GM21723 (cell line): ENCODE measurements at regions not wholly inside any gene's neighbourhood (a gene's known extent, or its start where the extent isn't known, plus 50 kb on each side); places are given as distances from the start of the nearest gene placed in this dataset.
"Not testable (repeated sequence)": the region's sequence is repeated elsewhere in the genome, so short reads cannot be mapped to it uniquely, and the experiment has no call there.

Experiments
- ATAC-seq: cut with Tn5 transposase; IDR thresholded peaks from one replicate; pipeline ENCODE4 v1.9.1; 2021; ENCODE audit warnings: mild to moderate bottlenecking, moderate library complexity; ENCODE audit not compliant: unreplicated experiment

GRCh38 chr12:92237762-92238523, 92.3 kb upstream of the BTG1 start:
- ATAC-seq, result no peak

- no peak for ATAC-seq
Observed at GRCh38 chr12:92237262-92237661, 91.6 kb upstream of the BTG1 start.

- ATAC-seq, result no peak
Observed at GRCh38 chr12:92235703-92236472, 90.2 kb upstream of the BTG1 start.

DNA sequence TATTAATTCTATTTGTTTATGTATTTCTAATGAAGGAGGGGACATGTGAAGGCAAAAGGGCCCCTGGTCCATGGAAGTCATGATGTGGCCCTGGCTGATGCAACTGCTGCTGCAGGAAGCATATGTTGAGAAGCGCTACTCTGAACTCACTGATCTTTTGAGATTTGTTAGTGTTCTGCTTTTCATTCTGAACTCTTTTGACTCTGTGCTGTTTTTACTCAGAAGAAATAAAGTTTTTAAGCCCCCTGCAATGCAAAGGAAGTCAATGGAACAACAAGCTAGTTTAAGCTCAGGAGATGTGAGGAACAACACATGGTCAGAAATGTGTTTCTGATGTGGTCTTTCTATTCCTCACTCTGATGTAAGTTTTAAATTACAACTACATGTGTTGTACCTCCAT, 88.9 kb upstream of the BTG1 start:
- no peak for ATAC-seq

DNA sequence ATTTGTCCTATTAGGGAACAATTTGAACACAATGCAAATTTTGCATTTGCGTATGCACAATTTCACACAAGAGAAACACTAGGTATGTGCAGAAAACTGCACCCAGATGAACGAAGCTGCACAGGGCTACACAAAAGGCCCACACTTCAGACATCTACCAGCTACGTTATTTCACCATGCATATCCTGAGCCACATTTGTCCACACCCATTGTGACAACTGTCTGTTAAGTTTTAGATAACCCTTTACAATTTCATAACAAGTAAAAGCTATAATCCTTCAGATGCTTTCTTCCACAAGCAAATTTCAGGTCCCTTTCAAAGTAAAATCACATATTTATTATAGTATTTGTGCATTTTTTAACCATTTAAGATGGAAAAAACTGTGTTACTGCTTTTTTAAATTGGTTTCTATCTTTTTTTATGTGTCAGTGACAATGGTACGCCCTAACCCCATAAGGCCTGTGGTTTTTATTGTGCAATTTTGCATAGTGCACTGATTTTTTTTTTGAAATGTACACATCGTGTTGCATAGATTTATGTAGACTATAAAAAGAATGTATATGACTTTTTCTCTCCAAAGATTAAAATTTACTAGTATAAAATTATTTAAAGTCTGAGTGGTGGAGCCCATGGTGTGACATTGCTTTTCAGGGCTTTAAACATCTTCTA, 87.8 kb upstream of the BTG1 start:
- no peak for ATAC-seq

DNA sequence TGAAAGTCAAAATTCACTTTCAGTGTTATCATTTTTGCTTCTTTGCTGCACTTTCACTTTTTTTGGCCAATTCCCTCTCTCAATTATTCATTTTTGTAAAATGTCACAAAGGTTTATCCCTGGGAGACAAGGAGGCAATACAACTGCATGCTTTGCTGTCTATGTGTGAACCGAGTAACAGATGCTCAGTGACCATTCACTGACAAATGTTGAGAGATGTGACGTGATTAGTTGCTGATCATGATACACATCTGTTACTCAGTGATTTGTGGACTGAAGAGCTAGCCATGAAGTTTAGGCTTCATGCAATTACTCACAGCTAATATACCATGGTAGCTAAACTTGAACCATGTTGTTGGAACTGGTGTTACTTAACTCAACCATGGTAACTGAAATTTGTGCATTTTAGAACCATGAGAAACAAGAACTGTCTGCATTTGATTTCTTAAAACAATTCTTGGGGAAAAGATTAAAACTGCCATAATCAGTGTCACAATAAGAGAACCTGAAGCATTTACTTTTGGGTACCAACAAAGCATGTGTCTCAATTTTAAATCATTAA, 86.8 kb upstream of the BTG1 start:
- ATAC-seq, result not testable (repeated sequence)

GRCh38 chr12:92231945-92232344, 86.3 kb upstream of the BTG1 start:
- ATAC-seq, result not testable (repeated sequence)

GRCh38 chr12:92231532-92231931, 85.9 kb upstream of the BTG1 start:
- ATAC-seq, result not testable (repeated sequence)

DNA sequence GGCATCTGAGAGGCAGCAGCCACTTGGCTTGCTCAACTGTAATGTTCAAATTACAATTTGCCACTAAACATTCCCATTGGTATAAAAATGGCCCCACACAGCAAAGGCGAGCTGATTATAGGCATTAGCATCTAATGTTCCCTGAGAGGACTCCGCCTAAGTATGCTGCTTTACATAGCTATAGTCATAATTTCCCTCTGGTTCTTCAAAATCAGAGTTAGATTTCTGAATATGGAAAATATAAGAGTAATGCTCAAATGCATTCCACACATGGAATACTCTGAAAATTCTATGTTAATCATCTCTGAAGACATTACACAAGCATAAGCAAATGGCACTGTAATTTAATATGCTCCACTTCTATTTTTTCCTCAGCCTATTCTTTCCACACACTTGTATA, 83.7 kb upstream of the BTG1 start:
- ATAC-seq, result no peak

GRCh38 chr12:92226961-92227360, 81.3 kb upstream of the BTG1 start:
- ATAC-seq, result no peak

- ATAC-seq, result no peak
Observed at GRCh38 chr12:92226071-92226661, 80.5 kb upstream of the BTG1 start.

GRCh38 chr12:92224685-92225331, 79.2 kb upstream of the BTG1 start:
- no peak for ATAC-seq

DNA sequence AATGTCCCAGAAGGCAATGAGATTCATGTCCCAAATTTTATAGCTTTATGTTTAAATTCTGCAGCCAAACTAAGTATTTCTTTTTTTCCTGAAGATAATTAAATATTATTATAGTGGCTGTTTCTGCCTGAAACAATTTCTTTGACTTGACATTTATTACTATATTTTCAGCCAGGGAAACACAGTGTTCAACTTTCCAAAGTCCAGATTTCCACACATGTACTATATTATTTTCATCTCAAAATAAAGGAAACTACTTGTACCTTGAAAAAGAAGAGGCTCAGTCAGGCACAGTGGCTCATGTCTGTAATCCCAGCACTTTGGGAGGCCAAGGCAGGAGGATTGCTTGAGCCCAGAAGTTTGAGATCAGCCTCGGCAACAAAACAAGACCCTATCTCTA, 77.8 kb upstream of the BTG1 start:
- ATAC-seq, result no peak

DNA sequence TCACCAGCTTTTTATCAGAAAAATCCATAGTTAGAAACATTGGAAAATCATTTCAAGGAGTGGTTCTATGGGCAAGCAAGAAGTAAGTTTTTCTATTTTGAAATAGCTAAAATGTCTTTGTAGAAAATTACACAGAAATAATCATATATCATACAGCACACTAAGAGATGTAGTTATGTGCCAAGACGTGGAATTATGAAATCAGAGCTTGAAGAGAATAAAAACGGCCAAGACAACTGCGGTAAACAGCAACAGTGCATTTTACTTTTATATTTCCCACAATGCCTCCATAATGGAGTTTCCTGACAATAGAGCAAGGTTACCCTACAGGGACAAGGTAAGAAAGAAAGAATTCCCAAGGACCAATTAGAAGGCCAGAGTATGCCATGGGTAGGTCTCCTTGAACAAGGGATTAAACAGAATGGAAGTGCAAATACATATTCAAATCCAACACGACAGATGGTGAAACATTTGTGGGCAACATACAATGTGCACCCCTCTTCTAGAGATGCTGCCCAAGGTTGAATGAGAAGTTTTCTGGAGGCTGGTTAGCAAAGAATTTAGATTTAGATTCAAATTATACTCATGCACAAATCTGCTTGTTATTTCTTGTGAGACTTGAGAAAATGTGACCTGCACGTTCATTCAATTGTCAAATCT, 76.1 kb upstream of the BTG1 start:
- ATAC-seq, result no peak

- ATAC-seq, result no peak
Observed at GRCh38 chr12:92218394-92219077, 72.9 kb upstream of the BTG1 start.

GRCh38 chr12:92216092-92216491, 70.4 kb upstream of the BTG1 start:
- no peak for ATAC-seq

DNA sequence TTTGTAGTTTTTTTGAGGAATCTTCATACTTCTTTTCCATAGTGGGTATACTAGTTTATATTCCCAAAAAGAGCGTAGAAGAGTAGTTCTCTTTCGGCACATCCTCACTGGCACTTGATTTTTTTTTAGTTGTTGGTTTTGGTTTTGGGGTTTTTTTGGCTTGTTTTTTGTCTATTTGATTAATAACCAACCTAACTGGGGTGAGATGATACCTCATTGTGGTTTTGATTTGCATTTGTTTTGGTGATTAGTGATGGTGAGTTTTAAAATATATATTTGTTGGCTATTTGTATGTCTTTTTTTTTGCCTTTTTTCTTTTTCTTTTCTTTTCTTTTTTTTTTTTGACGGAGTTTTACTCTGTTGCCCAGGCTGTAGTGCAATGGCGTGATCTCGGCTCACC, 69.7 kb upstream of the BTG1 start:
- ATAC-seq, result no peak

- ATAC-seq, result no peak
Observed at GRCh38 chr12:92213166-92213565, 67.5 kb upstream of the BTG1 start.

DNA sequence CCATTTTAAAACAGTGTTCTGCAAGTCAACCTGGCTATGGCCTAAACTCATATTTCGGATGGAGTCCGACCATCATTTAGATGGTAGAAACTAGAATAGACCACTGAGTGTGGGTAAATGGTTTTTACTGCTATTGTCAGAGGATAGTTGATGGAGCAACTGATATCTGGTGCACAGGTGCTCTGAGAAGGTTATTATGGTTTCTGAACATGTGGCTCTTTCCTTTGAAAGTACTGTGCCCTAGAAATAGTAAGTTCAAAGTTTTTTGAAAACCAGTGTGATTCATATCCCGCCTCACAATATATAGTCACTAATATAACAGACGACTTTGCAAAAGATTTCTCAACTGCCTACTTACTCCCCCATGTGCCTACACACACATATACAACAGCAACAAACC, 64.4 kb upstream of the BTG1 start:
- peak; percentile 55 for ATAC-seq
